Suppressor macrophage treated with lipopolysaccharide for 4 hours (primary cell): ENCODE measurements at regions not wholly inside any gene's neighbourhood (a gene's known extent, or its start where the extent isn't known, plus 50 kb on each side); places are given as distances from the start of the nearest gene placed in this dataset.

Experiments
- DNase-seq: peaks from one replicate; pipeline ENCODE4 v3.0.0-alpha.2; 2020

- no peak for DNase-seq
Observed at GRCh38 chr1:216794586-216794985, 71.4 kb upstream of the ESRRG start.

- no peak for DNase-seq
Observed at GRCh38 chr1:216793973-216794372, 70.7 kb upstream of the ESRRG start.

DNA sequence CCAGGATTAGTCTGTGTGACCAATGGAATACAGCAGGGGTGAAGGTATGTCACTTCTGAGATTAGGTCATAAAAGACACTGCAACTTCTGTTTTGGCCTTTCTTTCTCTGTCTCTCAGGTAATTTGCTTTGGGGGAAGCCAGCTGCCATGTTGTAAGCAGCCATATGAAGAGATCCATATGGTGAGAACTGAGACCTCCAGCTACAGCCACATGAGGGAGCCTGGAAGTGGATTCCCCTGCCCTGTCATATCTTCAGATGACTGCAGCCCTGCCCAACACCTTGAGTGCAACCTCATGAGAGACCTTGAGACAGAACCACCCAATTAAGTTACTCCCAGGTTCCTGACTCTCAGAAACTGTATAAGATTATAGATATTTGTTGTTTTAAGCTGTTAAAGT, 70.1 kb upstream of the ESRRG start:
- DNase-seq: no peak

DNA sequence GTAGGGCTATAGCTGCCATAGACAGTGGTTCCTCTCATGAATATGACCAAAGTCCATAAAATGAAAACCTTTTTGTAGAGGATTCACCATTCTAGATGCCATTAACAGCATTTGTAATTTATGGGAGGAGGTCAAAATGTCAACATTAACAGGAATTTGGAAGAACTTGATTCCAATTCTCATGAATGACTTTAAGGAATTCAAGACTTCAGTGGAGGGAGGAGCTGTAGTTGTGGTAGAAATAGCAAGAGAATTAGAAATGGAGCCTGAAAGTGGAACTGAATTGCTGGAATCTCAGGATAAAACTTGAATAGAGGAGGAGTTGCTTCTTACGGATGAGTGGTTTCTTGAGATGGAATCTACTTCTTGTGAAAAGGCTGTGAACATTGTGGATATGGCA, 65.4 kb upstream of the ESRRG start:
- DNase-seq: no peak

DNA sequence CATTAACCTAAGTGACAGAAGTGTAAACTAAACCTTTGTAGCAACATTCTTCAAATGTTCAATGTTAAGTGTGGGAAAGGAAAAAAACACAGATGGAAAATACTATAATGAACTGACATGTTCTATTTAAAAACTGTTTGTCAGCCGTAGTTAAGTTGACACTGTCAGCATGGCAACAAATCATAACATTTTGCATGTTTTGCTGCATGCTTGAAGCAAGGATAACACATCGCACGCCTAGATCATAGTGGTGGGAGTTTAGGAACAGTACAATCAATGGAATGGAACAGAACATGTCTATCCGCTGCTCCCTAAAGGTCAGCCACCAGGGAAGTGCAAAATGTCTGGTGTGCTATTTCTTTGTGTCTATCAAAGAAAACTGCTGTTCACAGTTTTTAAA, 62.5 kb upstream of the ESRRG start:
- no peak for DNase-seq

DNA sequence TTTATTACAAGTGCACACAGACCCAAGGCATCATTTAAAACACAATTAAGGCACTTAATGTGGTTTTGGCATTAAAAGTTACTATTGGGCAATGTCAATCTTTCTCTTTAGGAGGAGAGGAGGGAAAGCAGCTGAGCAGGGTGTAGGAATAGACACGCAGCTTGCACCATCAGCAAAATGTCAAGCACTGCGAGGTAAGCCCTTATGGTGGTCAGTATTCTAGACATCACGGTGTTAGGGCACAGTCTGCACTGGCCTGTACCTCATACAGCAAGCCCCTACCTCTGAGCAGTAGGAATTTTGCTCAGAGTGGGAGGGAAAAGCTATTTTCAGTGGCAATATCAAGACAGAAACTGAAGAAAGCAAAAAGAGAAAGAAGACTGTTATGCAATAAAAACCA, 62.0 kb upstream of the ESRRG start:
- DNase-seq: no peak

DNA sequence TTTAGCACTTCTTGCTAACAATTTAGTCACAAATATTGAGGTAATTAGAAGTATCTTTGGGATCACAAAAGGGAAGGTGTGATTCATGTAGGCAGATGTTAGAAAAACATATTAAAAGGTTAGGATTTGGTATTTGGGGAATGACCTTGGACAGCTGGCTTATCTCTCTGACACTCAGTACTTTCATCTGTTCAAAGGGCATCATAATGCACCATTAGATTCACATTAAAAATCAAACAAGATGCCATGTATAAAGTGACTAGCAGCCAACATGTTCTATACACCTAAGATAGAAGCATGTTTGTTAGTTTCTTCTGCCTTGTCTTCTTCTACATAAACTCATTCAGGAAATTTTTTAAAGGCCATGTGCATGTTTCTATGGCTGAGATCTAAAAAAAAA, 56.5 kb upstream of the ESRRG start:
- no peak for DNase-seq

- no peak for DNase-seq
Observed at GRCh38 chr1:216778737-216779136, 55.5 kb upstream of the ESRRG start.

- DNase-seq: no peak
Observed at GRCh38 chr1:216777148-216777547, 53.9 kb upstream of the ESRRG start.
